ENCODE measurements at regions not wholly inside any gene's neighbourhood (a gene's known extent, or its start where the extent isn't known, plus 50 kb on each side); places are given as distances from the start of the nearest gene placed in this dataset.
A peak's percentile ranks its signal among the peaks of the same experiment; 100 is the strongest.

DNA sequence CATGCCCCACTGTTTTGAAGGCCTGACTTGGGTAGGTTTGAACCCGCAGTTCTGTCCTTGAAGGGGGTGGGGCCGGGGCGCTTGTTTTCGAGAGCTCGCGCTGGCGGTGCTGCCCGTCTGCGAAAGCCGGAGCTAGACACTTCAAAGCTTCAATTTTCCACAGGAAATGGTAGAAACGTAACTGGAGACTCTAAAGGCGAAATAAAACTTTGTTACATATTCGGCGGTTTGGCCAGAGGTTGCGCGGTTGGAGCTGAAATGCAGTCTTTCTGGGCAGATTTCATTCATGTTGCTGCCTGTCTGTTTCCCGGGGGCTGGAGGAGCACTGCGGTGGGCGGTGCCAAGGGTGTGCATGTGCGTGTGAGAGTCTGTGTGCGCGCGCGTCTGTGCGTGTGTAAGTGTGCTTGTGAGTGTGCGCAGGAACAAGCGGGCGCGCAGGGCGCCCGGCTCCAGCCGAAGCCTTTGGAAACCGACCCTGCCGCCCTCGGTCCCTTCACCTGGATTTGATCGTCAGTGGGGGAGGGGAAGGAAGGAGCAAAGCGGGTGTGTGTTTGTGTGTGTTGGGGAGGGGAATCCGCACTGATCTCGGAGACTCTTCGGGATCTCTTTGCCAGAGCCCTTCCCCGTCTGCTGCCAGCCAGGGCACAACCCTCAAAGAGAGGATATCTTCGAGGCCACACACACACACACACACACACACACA, 227.7 kb upstream of the CRY1 start:
- peak overlapping the region; percentile 64 for H2AFZ ChIP-seq
- peaks cover 29% of the 10 kb centered on the region for H3K79me2 ChIP-seq
- H3K4me3 ChIP-seq (ENCODE audit: low read depth, low read length): peak overlapping the region; percentile 92
- peak overlapping the region; percentile 20 for H3K9ac ChIP-seq
- H3K36me3 ChIP-seq (ENCODE audit: control insufficient read depth, insufficient read depth, low read length): no peaks in the 10 kb centered on the region
- no peaks in the 10 kb centered on the region for H3K9me3 ChIP-seq (ENCODE audit: control insufficient read depth, low read length)
- H3K4me1 ChIP-seq: peaks cover 7% of the 10 kb centered on the region
- peak overlapping the region; percentile 67 for H3K27ac ChIP-seq
- peak overlapping the region; percentile 91 for H3K4me2 ChIP-seq (ENCODE audit: low read length)
- no peaks in the 10 kb centered on the region for H3K27me3 ChIP-seq (ENCODE audit: control insufficient read depth, insufficient read depth, low read length)
- TF ChIP-seq, protein P1, sequence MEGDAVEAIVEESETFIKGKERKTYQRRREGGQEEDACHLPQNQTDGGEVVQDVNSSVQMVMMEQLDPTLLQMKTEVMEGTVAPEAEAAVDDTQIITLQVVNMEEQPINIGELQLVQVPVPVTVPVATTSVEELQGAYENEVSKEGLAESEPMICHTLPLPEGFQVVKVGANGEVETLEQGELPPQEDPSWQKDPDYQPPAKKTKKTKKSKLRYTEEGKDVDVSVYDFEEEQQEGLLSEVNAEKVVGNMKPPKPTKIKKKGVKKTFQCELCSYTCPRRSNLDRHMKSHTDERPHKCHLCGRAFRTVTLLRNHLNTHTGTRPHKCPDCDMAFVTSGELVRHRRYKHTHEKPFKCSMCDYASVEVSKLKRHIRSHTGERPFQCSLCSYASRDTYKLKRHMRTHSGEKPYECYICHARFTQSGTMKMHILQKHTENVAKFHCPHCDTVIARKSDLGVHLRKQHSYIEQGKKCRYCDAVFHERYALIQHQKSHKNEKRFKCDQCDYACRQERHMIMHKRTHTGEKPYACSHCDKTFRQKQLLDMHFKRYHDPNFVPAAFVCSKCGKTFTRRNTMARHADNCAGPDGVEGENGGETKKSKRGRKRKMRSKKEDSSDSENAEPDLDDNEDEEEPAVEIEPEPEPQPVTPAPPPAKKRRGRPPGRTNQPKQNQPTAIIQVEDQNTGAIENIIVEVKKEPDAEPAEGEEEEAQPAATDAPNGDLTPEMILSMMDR (IDR thresholded peaks at IDR 0.05): no peak

DNA sequence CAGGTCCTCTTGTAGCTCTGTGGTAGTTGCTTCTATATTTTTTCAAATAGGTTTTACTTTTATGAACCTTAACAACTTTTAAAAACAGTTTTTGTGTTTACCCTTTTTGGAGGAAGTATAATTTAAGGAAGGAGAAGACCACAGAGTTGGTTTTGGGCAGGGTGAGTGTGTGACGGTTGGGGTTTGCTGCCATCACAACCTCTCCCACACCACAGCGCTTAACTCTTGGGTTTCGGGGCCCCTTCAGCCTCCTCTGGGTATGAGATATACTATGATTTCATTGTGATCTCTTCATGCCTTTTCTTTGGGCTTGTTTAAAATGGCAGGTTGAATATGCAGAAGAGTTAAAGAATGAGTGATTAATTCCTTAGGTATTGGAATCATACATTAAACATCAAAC, 228.7 kb upstream of the CRY1 start:
- Histone ChIP-seq H3K4me2 (ENCODE audit: low read length) (peak overlapping the region; percentile 91), H3K4me1 (peaks cover 14% of the 10 kb centered on the region), H3K4me3 (ENCODE audit: low read depth, low read length) (peak overlapping the region; percentile 92), H3K9ac (no peak overlapping the region), H3K36me3 (ENCODE audit: control insufficient read depth, insufficient read depth, low read length) (no peaks in the 10 kb centered on the region), H3K79me2 (peaks cover 38% of the 10 kb centered on the region), H3K9me3 (ENCODE audit: control insufficient read depth, low read length) (no peaks in the 10 kb centered on the region), H2AFZ (no peak overlapping the region), H3K27ac (no peak overlapping the region), H3K27me3 (ENCODE audit: control insufficient read depth, insufficient read depth, low read length) (no peaks in the 10 kb centered on the region)
- TF ChIP-seq, protein P1 (IDR thresholded peaks at IDR 0.05): no peak

DNA sequence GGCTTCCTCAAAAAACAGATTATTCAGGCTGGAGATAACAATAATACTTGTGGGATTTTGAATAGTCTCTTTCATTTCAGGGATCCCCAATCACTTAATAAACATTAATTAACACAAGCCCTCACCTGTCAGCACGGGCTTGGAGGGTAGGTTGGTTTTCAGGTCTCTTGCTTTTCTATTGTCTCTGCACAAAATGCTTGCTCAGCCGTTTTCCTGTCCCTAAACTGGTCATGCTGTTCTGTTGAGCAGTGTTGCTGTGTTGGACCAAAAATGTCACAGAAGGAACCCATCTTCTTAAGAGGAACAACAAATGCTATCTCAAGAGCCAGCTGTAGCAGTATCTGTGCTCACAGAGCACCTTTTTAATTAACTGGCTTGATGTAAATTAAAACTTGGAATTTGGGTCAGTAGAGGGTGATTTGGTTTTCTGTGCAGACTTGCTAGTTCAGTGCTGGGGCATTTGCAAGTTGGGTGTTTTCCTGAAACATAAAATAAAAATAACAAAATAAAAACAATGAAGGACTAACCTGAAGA, 231.8 kb upstream of the CRY1 start:
- Histone ChIP-seq H2AFZ (no peak overlapping the region), H3K79me2 (peaks cover 66% of the 10 kb centered on the region), H3K27me3 (ENCODE audit: control insufficient read depth, insufficient read depth, low read length) (no peaks in the 10 kb centered on the region), H3K27ac (no peak overlapping the region), H3K9me3 (ENCODE audit: control insufficient read depth, low read length) (no peaks in the 10 kb centered on the region), H3K4me2 (ENCODE audit: low read length) (no peak overlapping the region), H3K9ac (no peak overlapping the region), H3K4me1 (peaks cover 23% of the 10 kb centered on the region), H3K4me3 (ENCODE audit: low read depth, low read length) (no peak overlapping the region), H3K36me3 (ENCODE audit: control insufficient read depth, insufficient read depth, low read length) (no peaks in the 10 kb centered on the region)
- TF ChIP-seq, protein P1 (IDR thresholded peaks at IDR 0.05): no peak

DNA sequence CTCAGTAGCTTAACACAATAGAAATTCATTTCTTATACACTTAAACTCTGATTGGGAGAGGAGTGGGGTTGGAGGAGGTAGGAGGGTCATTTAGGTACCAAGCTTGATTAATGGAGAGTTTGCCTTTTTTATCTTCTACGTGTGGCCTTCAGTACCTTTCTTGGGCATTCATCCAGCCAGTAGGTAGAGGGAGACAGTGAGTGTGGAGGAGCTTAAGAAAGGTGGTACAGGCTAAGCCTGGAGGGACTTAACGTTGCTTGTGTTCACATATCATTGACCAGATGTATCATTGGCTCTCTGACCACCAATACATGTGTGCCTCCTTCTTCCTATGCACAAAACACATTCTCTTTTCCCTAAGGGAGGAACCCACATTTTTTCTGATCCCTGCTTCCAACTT, 232.9 kb upstream of the CRY1 start:
- Histone ChIP-seq H3K9ac (no peak overlapping the region), H2AFZ (no peak overlapping the region), H3K36me3 (ENCODE audit: control insufficient read depth, insufficient read depth, low read length) (no peaks in the 10 kb centered on the region), H3K79me2 (peaks cover 63% of the 10 kb centered on the region), H3K4me2 (ENCODE audit: low read length) (no peak overlapping the region), H3K27ac (no peak overlapping the region), H3K4me1 (peaks cover 32% of the 10 kb centered on the region), H3K27me3 (ENCODE audit: control insufficient read depth, insufficient read depth, low read length) (no peaks in the 10 kb centered on the region), H3K9me3 (ENCODE audit: control insufficient read depth, low read length) (no peaks in the 10 kb centered on the region), H3K4me3 (ENCODE audit: low read depth, low read length) (no peak overlapping the region)
- TF ChIP-seq, protein P1 (IDR thresholded peaks at IDR 0.05): peak; percentile 4
